ENCODE measurements at regions not wholly inside any gene's neighbourhood (a gene's known extent, or its start where the extent isn't known, plus 50 kb on each side); places are given as distances from the start of the nearest gene placed in this dataset.
A peak's percentile ranks its signal among the peaks of the same experiment; 100 is the strongest.

DNA sequence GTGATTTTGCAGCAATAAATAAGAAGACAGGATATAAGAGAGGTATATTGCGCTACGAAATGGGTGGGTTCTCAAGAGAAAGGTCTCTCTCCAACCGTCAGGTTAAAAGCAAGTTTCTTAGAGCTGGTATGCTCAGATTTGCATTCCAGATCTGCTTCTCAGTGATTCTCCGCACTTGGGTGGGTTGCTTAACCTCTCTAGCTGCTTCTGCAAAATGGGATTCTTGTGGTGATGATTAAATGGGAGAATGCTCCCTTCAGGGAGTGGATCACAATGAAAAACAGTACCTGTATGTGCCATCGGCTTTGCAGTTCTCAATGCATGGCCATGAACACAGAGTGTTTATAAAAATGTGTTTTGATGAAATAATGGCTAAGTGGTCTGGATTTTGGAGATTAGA is 477.7 kb downstream of the TNS1 start:
- DNase-seq, result no peak

DNA sequence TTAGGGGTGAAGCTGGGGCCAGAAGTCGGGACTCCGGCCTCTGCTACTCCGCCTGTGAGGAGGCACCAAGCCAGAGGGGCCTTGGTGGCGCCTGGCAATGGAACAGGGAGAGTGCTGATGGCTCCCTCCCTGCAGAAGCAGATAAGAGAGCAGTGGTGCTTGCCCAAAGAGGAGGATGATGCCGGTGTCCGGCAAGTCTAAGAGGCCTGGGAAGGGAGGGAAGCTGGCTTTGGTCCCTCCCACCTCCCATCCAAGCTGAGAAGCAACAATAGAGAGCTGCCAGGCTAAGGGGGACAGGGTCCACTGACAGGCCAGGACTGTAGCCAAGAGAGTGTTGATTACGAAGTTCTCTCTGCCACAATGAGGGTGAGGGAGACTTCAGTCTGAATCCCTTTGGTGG is 479.5 kb downstream of the TNS1 start:
- DNase-seq, result no peak

DNA sequence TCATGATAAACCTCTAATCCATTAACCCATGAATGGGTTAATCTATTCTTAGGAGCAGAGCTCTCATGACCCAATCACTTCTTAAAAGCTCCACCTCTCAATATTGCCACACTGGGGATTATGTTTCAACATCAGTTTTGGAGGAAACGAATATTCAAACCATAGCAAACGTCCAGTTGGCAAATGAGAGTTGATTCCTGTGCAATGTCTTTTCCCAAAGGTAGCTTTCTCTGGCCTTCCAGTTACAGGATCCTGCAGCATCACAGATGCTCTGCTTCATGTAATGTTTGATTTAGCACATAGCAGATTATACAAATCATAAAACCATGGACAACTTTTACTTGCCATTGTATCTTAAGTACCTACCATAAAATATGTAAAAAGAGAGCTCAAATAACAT is 481.0 kb downstream of the TNS1 start:
- no peak for DNase-seq

DNA sequence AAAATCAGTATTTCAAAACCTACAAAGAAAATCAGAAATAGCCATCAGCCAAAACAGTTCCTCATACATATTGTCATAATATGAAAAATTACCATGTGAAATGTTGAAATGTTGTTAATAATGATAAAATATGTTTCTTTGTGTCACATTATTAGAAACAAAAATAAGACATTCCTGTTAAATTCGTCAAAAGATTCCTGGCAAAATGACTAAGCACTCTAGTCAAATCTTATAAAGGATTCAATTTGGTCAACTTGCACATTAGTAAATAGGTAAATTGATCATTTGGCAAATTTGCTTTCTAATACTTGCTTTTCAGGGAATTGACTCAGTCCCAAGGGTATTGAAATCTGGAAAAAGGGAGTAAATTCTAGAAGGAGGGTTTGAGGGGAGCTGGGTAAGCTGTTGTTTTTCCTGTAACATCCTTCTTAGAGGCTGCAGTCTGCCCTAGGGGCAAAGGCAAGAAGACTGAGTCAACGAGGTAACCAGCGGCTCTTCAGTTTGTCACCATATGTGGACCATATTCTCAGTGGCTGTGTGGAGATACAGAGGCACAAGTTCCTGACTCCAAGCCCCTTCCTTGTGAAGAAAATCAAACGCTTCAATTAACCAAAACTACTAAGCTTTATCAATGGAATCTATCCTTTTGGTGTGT is 482.3 kb downstream of the TNS1 start:
- no peak for DNase-seq

DNA sequence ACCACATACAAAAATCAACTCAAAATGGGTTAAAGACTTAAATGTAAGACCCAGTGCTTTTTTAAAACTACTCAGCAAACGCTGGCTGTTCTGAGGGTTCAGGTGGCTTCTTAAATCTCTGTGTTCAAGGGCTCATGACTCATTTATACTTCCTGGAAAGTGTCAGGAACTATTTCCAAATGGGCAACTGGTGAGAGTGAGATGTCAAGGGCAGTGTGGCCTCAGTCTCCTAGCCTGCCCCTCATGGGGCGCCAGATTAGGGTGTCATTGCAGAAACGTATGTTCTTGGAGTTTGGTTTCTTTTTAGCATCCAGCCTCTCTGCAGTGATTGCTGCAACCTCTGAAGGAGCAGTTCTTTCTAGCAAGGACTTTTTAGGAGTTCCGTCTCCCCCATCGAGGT is 485.4 kb downstream of the TNS1 start:
- DNase-seq, result no peak

DNA sequence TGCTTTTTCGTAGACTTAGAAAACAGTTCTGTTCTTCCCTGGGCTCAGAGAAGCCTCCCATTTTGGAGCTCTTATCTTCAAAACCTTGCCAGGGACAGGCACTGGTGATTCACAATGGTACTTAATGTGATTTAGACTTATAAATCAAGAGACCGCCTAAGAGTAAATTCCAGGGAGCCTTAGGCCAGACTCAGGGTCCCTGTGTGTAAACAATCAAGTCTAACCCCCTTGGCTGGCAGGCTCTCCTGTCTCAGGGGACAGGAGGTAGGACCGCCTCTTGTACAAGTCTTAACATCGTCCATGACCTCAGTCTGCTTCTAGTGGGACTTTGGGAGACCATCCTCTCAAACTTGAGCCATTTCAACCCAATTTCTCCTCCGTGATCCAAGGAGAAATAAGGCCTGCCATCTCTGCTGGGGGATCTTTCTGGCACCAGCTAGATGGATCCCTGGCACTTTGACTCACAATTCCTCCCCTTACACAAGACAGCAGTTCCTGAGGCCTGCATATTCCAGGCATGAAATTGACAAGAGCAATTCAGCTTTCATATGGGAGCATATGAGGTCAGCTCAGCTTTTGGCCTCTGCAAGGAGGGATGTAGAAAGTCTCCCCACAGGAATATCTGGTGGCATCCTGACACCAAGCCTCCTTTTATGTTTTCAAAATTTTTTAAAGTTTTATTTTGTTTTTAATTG is 487.0 kb downstream of the TNS1 start:
- DNase-seq, result no peak

DNA sequence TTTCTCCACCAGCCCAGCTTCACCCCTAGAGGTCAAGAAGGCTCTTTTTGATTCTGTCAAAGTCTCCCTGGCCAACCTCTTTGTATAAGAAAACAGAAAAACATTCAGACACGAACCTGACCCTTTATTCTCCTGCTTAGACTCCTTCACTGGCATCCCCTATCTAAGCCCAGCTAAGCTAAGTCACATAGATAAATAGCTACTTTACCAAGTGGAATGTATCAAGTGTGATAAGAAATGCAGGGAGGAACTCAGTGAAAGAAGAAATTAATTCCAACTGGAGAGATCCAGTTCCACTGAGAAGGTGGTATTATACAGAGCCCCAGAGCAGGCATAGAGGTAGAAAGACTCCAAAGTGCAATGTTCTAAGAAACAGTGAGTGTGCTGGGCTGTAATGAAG is 489.5 kb downstream of the TNS1 start:
- no peak for DNase-seq

DNA sequence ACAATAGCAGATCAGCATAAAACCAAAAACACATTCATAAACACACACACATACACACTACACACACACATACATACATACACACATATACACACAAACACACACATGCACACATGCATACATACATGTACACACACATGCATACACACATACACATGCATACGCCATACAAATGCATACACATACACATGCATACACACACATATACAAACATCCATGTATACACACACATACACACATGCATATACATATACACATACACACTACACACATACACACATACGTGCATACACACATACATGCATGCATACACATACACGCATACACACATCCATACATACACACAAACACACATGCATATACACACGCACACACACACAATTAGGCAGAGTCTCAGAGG is 490.1 kb downstream of the TNS1 start:
- no peak for DNase-seq

DNA sequence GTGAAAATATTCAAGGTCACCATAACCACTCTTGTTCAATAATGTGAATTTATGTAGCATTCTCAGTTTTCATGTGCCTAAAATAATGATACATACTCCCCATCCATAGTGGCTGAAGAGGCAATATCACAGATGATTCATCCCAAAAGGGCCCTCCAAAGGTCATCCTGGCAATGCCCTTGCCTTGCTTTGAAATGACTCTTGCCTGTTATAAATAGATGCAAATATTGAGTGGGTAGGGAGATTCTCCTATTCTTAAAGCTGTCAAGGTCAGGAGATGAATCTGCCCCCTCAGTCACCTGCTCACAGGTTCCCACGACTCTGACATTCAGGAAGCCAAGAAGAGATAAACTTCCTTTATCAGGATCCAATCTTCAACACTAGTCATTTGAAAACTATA is 490.5 kb downstream of the TNS1 start:
- DNase-seq, result no peak

DNA sequence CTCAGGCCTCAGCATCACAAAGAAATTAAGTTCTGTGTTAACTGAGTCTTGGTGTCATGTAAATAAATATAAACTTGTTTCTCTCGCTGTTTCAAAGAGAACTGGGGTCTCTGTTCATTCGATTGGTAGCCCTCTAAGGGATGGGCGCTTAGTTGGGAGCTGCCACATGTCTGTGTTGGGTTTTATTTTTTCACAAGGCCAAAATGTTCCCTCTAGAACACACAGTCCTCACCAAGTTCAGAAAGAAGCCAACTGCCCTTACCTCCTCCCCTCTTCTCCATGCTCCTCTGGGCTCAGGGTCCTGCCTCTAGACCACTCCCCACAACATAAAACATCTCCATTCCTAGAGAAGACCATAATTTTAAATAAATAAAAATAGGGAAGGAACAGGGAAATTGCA is 490.9 kb downstream of the TNS1 start:
- DNase-seq, result no peak

DNA sequence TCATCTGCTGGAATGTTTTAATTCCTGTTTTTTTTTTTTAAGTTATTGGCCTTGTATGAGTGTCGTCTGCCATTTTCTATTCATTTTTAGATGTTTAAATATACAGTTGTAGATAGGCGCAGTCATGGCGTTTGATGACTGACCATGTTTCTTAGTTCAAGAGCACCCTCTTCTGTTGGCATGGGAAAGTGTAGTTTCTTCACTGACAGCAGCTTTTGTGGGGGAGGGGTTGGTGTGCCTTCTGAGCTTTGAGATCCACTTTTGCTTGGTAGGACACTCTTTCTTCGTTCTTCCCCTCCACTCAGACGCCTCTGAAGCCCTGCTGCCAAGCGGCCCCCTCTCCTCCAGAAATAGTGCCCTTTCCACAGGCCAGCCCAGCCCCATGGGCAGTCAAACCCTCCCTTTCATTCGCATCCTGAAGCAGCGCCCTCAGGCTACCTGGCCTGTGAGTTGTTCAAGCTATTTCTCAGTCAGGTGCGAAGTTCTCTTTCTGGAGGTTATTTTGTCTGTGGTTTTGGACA is 492.0 kb downstream of the TNS1 start:
- peak; percentile 86 for DNase-seq

DNA sequence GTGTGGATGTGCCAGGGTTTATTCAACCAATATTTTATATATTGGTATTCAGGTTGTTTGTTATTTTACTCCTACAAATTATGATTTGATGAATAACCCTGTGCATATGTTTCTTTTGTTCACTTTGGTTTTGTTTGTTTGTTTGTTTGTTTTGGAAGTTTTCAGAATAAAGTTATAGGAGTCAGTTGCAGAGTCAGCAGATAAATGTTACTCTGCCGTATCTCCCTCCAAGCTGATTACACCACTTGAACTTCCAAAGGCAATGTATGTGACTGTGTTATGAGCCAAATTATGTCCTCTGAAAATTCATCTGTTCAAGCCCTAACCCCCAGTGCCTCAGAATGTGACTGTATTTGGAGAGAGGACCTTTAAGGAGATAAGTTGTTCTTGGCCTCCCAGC is 497.5 kb downstream of the TNS1 start:
- no peak for DNase-seq

DNA sequence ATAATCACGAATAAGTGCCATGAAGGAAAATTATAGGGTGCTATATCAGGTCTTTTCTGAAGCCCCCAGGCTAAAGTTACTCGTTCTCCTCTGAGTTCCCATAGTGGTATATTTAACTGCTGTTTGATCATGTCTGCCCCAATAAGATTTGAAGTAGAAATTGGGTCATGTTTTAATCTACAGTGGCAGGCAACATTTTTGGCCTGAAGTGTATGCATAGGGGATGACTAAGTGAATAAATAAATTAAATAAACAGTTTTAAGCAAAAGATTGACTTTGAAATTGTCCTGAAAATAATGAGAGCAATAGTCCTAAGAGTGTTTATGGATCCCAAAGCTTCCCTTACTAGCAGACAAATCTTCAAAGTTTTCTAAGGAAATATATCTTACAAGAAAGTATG is 500.9 kb downstream of the TNS1 start:
- no peak for DNase-seq

DNA sequence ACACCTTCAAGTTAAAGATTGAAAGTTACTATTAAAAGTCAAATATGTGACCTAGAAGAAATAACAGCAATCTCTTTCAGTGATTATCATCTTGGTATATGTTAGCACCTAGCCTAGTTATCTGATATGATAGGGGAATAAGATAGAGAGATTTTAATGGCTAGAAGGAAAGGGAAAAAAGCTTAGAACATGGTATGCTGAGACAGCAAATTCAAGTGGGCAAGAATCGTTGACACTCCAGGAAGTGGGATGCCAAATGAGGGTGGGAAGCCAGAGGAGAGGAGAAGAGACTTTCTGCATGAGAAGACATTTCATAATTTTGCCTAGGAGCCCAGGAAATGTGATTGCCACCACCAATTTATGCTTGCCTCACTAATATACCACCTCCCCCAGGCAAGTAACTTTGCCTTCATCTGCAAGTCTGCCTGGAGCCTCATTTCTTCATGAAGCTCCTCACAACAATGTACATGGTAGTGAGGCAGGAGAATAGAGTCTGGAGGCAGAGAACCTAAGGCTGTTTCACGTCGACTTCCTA is 504.9 kb downstream of the TNS1 start:
- no peak for DNase-seq

DNA sequence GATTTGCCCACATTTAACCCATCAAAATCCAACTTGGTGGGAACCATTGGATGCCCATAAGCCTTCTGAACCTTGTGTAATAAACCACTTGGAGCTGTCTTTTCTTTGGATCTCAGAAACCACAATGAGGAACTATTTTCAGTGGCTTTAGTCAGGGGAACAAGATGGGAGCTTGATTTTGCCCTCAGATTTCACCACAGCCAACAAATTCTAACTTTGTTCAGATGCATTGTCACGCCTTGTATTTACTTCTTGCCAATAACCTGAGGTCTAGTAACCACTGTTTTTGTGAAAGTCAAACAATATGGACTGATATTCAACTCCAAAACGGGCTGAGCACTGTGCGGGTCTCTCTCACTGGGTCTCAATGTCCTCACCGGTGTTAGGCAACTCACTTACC is 508.2 kb downstream of the TNS1 start:
- no peak for DNase-seq

DNA sequence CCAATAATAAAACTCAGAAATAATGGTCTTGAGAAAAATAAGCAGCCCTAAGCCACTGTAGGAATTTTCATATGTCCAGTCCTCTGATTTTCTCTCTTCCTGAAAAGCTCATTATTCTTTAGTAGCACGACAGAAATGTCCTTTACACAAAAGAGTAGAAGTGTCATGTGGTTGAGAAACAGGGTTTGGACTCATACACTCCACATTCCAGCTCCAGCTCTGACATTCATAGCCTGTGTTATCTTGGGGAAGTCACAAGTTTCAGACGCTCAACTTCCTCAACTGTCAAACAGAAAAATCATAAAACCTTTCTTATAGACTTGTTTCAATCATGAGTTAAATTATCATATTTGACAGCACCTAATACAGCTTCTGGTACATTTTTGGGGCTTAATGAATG is 511.5 kb downstream of the TNS1 start:
- DNase-seq, result no peak

DNA sequence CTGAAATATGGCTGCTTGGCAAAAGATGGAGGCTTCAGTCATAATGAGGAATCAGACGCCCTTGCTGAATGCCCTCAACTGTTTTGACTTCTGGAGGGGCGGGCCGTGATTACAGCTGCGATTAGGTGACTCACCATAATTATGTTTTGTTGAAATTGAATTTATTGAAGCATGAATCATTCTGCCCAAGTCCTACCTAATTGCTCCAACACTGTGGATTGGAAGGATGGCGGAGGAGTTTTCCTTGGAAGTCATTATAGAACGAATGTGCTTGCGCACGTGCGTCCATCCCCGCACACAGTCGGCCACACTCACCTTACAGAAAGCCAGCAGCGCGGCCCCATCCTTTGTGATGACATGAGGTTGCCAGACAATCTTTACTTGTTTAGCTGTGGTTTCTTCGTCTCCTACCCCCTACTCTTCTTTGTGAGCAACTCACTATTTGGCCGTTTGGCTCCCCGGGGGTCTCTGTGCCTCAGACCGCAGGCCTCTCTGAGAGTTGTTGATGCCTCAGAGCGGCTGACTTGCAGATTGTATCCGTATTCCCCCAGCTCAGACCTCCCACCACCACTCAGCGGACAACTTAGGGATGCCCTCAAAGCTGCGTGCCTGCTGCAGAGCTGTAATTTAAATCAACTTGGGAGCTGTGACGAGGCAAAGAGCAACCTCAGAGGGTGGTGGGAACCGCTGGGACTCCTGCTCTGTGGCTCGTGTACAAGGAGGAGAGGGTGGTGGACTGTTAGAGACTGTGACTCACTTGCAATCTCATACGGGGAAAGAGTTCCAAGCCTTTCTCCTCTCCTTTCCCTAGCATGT is 513.4 kb downstream of the TNS1 start:
- no peak for DNase-seq

DNA sequence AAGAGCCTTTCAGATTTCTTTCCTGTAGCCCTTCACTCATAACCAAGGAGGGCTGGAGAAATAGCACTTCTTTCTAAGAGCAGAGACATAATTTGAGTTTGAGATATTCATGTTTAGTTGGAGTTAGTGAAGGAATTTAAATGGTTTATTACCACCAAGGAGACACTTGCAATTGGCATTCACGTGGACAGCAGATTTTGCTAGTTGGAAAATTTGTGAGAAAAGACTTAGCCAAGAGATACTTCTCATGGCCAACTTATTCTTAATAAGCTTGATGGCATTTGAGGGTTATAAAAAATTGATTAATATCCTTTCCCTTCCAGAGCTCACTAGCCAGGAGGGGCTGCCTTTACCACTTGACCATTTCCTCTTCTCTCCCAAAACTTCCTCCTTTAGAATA is 518.7 kb downstream of the TNS1 start:
- DNase-seq, result no peak

DNA sequence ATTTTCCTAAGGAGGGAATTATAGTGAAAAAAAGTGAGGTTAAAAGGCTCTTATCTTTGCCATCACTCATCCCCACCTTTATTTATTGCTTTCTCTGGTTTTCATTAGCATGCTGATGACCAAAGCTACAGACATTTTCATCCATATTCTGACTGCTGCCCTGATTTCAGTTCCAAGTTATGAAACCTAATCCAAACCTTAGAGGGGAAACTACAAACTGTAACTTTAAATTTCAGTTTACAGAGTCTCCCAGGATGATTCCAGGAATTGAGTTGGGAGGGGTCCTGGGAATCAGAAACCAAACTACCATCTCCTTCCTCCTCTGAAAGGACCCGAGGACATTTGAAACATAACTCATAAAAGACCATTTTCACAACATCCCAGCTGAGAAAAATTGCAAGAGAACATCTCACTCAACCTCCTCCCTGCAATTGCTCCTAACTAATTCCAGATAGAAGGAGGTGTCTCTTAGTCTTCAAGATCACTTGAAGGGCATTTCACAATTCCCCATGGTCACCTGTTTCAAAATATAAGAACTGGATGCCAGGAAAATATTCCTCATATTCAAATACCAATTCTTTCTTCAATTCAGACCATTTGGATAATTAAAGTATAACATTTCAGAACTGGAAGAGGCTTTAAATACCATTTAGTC is 520.6 kb downstream of the TNS1 start:
- DNase-seq, result no peak

DNA sequence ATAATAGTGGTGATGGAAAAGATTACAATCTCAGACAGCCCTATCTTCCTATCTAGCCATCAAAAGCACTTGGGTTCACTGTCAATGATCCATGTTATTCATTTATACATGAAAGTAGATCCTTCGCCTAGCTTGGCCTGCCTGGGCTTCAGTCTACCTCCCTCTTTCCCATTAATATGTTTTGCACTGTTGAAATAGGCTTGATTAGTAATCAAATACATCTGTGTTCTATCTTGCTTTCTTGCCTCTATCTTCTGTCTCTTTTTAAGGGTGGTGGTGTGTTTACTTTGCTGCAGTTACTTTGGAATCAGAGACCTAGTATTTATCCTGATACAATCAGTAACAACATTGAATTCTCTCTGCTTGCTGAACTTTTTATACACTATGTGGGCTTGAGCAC is 521.2 kb downstream of the TNS1 start:
- no peak for DNase-seq

DNA sequence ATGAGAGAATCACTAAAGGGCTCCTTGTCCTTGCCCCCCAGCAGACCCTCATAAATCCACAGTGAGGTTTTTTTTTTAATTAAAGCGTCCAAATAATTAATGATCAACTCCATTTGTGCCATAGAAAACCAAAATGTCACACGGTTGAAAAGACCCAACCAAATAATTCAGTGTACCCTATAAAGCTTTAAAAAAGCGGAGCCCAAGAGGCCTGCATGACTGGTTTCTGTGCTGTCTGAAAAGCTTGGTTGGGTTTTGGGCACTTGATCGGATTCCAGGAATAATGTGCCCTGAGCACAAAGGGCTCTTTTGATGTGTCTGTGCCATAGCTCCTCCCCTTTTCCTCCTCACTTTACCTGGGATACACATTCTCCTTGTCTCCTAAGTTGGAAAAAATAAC is 523.2 kb downstream of the TNS1 start:
- peak; percentile 40 for DNase-seq

DNA sequence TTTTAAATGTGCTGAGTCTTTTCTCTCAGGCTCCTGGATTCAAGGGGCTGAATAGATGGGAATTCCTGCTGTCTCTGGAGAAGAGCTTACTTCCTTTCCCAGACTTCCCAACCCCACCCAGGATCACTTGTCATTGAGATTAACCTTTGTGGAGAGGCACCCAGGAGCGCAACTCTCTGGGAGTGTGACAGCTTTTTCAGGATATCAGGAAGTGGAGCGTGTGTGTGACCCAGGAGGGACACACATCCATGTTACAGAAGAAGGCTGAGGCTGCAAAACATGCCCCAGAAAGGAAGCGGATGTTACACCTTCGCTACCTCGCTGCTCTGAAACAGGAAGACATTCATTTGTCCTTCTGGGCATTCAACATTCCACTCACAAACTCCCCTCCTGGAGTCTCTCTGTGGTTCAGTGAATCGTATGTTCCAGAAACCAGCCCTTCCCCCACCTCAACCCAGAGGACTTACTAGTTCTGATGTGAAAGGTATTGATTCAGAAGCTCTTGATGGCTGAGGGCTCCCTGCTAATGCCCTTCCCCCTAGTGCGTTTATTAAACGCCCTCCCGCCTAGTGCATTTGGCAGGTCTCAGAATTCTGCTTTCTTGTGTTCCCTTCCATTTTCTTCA is 523.9 kb downstream of the TNS1 start:
- DNase-seq, result no peak

Measured in renal pelvis (tissue), 1 donor.